Spleen (tissue), 7 donors: ENCODE measurements at regions not wholly inside any gene's neighbourhood (a gene's known extent, or its start where the extent isn't known, plus 50 kb on each side); places are given as distances from the start of the nearest gene placed in this dataset.

Experiments used
- POLR2A ChIP-seq, 3 donors: fragments of 450-650 bp; IDR thresholded peaks; one replicate each; pipeline ENCODE4 v1.5.1; 2017; ENCODE audit warnings: antibody characterized with exemption in 3 of 3, mild to moderate bottlenecking in 1 of 3
- TF ChIP-seq, protein P1 (sequence below), 11 experiments: fragments of 200-600 bp in 7 of 11; fragments of 450-650 bp in 4 of 11; sonication (generic) in 4 of 11; IDR thresholded peaks in 8 of 11; conservative IDR thresholded peaks in 3 of 11; 1 replicate in 7 of 11; 2 replicates in 4 of 11; pipeline versions ENCODE4 v1.4.0 to v1.8.0; 2016 to 2021; ENCODE audit warnings: antibody characterized with exemption in 11 of 11, inconsistent platforms in 4 of 11, mild to moderate bottlenecking in 1 of 11
- donor health status: DM: no; HTN: no; CAD: no; lungs with moderate emphysema.
- donor health status: DM: no; HTN: no; CAD: no.
- donor health status: DM: no; HTN: no; CAD: no.

DNA sequence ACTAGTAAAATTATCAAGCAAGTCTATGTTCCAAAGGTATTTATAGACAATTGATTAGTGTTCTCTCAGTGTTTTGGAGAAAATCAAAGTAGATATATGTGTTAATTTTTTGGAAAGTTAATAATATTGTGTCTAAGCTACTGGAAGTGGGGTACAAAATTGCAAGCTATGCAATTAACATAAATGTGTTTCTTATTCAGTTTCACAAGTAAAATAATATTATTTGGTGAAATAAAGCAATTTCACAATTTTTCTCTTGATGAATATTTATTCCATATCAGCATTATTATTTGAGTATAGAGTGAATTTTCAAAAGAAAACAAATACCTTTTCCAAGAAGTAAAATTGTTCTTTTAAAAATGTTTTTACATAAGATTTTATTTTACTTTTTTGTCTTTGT, 1047.7 kb downstream of the TBL1XR1 start:
- TF ChIP-seq, protein P1, sequence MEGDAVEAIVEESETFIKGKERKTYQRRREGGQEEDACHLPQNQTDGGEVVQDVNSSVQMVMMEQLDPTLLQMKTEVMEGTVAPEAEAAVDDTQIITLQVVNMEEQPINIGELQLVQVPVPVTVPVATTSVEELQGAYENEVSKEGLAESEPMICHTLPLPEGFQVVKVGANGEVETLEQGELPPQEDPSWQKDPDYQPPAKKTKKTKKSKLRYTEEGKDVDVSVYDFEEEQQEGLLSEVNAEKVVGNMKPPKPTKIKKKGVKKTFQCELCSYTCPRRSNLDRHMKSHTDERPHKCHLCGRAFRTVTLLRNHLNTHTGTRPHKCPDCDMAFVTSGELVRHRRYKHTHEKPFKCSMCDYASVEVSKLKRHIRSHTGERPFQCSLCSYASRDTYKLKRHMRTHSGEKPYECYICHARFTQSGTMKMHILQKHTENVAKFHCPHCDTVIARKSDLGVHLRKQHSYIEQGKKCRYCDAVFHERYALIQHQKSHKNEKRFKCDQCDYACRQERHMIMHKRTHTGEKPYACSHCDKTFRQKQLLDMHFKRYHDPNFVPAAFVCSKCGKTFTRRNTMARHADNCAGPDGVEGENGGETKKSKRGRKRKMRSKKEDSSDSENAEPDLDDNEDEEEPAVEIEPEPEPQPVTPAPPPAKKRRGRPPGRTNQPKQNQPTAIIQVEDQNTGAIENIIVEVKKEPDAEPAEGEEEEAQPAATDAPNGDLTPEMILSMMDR (IDR thresholded peaks at IDR 0.05 in 8 of 11, conservative IDR thresholded peaks at IDR 0.05 in 3 of 11) = no peak
- TF ChIP-seq POLR2A (IDR thresholded peaks at IDR 0.05) = no peak
